Right lung (tissue), 2 donors: ENCODE measurements at regions not wholly inside any gene's neighbourhood (a gene's known extent, or its start where the extent isn't known, plus 50 kb on each side); places are given as distances from the start of the nearest gene placed in this dataset.

ENCODE experiments used
- DNase-seq, 2 donors: peaks; one replicate each; pipeline ENCODE4 v3.0.0-alpha.2; 2013

- peak in 1 of 2 donors; percentile 43 for DNase-seq
Observed at GRCh38 chr12:92359581-92360209, 214.0 kb upstream of the BTG1 start.

GRCh38 chr12:92357584-92358261, 212.1 kb upstream of the BTG1 start:
- no peak for DNase-seq

- DNase-seq, result peak in 1 of 2 donors; percentile 35
Observed at GRCh38 chr12:92356425-92356824, 210.8 kb upstream of the BTG1 start.

DNA sequence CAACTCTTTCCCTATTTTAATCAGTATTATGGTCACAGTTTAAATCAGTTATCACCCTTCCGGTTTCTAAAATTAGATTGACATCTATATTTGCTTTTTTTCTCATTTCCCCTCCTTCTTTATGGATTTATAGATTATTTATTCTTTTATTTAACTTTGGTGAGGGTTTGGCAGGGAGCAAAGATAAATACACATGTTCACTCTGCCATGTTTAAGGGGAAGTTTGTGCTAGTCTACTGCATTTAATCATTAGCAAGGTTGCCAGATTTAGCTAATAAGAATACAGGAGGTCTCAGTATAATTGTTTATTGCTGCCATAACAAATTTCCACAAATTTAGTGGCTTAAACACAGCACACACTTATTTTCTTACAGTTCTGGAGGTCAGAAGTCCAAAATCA, 204.0 kb upstream of the BTG1 start:
- DNase-seq, result no peak

DNA sequence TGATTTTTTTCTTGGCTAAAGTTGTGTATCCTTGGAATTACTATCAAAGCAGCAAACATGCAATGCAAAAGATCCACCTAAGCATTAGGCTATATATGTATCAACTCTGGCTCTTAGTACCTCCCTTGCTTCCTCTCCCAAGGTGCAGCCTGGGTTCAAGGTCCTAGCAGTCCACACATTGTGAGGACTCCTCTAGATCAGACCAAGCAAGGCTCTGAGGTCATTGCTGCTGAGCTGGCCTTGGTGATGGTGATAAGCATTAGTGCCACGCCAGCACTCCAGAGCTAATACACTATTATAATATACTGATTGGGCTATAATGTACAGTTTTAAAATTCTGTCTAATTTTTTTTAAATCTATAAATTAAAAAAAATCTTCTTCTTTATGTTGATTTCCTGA, 196.9 kb upstream of the BTG1 start:
- DNase-seq, result no peak

GRCh38 chr12:92341065-92341668, 195.5 kb upstream of the BTG1 start:
- no peak for DNase-seq

DNA sequence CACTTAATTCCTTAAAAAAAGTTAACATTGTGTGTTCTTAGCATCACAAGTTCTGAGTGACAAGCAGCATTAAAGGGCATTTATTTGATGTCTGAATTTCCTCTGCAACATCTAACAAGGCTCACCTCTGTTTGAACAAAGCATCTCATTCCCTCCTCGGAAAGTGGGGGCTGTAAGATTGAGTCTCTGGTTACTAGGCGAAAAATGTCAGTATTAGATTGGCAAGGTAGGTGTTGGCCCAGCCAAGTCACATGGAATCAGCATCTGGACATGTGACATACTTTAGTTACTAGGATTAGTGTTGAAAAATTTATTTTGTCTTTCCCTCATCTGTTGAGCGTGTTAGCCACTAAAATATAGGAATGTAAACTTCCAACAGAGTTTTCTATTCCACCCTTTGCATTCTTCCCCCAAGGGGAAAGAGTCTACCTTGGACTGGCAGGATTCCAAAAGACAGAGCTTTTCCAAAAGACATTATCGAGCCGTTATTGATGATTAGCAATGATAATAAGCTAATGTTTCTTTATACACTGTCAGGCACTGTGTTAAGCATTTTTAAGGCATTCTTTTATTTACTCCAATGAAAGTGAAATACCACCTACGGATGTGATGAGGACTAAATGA, 194.9 kb upstream of the BTG1 start:
- DNase-seq, result no peak

- DNase-seq, result no peak
Observed at GRCh38 chr12:92340003-92340402, 194.4 kb upstream of the BTG1 start.

DNA sequence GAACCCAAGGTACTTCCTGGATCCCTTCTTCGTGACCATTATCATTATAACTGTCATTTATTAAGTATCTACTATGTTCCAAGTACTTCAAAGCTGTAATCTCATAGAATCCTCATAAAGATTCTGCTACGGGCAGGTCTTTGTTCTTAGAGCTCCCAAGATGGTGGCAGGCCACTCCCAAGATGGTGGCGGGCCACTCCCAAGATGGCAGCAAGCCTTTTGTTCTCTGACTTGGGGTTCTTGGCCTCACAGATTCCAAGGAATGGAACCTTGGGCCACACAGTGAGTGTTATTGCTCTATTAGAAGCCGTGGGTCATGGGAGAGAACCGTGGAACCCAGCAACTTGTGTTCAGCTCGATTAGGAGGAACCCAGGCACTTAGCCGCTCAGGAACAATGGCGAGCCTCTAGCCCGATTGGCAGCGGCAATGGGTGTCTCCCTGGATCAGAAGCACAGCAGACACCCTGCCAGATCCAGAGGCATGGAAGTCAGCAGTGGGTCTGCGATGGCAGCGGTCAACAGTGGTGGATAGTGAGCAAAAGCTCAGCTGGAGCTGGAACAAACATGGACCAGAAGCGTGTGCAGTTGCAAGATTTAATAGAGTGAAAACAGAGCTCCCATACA, 193.7 kb upstream of the BTG1 start:
- no peak for DNase-seq

GRCh38 chr12:92338671-92339070, 193.0 kb upstream of the BTG1 start:
- no peak for DNase-seq

GRCh38 chr12:92338102-92338501, 192.5 kb upstream of the BTG1 start:
- DNase-seq, result no peak

- no peak for DNase-seq
Observed at GRCh38 chr12:92337128-92337527, 191.5 kb upstream of the BTG1 start.

- DNase-seq, result peak in 1 of 2 donors; percentile 30
Observed at GRCh38 chr12:92336641-92337040, 191.0 kb upstream of the BTG1 start.

DNA sequence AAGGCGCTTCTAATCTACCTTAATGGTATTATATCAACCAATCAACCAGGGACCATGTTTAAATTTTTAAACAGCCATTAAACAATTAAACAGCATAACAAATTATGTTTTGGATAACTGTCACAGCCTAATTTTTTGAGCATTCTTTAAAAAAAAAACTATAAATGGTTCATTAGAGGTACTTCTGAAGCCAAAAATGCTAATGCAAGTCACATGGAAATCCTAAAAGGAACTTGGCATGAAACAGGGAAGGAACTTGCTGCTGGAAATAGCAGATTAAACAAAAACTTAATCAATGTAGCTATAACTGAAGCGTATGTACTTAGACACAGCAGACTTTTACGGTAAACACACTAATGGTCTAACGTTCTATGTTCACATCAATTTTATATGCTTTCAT, 190.2 kb upstream of the BTG1 start:
- no peak for DNase-seq

- no peak for DNase-seq
Observed at GRCh38 chr12:92334552-92334951, 188.9 kb upstream of the BTG1 start.

- DNase-seq, result no peak
Observed at GRCh38 chr12:92332552-92332951, 186.9 kb upstream of the BTG1 start.

- DNase-seq, result no peak
Observed at GRCh38 chr12:92331383-92331782, 185.7 kb upstream of the BTG1 start.

DNA sequence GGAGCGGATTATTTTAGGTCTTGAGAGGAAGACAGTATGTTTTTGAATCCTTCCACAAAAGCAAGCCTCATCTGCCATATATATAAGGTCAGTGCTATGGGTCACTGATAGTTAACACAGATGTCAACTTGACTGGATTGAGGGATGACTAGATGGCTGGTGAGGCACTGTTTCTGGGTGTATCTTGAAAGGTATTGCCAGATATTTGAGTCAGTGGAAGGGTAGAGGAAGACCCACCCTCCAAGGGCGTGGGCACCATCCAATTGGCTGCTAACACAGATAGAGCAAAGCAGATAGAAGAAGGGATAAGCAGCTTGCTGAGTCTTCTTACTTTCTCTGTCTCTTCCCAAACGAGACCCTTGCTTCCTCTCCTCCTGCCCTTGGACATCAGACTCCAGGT, 185.0 kb upstream of the BTG1 start:
- no peak for DNase-seq

DNA sequence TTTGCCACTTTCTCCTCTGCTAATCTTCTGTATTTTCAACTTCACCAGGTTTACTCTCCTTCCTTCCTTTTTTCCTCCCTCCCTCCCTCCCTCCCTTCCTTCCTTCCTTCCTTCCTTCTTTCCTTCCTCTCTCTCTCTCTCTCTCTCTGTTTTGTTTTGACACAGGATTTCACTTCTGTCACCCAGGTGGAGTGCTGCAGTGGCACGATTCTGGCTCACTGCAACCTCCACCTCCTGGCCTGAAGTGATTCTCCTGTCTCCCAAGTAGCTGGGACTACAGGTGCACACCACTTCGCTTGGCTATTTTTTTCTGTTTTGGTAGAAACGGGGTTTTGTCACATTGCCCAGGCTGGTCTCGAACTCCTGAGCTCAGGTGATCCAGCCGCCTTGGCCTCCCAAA, 181.2 kb upstream of the BTG1 start:
- DNase-seq, result no peak

- no peak for DNase-seq
Observed at GRCh38 chr12:92324849-92325500, 179.3 kb upstream of the BTG1 start.

DNA sequence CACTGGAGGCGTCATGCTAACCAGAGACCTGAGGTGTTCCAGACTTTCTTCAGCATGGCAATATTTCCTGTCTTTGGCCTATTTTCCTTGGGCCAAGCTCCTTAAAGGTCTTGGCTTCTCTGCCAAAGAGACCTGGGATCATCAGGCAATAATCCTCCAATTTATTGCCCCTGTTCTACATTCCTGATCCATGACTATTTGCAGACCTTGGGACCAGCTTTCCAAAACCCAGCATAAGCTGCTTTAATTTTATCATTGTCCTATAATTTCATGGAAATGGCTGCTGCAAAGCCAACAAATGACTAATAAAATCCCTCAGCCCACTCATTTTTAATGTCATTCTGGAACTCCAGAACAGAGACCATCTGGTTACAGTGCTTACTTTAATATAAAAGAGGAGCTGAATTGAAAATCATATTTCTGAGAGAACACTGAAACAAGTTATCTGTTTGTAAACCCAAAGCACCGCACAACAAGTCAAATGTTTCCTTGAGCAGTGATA, 166.9 kb upstream of the BTG1 start:
- no peak for DNase-seq
